GM18508 (cell line): ENCODE measurements at regions not wholly inside any gene's neighbourhood (a gene's known extent, or its start where the extent isn't known, plus 50 kb on each side); places are given as distances from the start of the nearest gene placed in this dataset.

Experiments
- ATAC-seq: cut with Tn5 transposase; IDR thresholded peaks from one replicate; pipeline ENCODE4 v1.9.1; 2021; ENCODE audit warnings: moderate number of reproducible peaks; ENCODE audit not compliant: insufficient read depth, unreplicated experiment

- no peak for ATAC-seq
These were observed 96.4 kb upstream of the SOX5 start for GRCh38 chr12:24045816-24046257.

GRCh38 chr12:24044941-24045703 is 95.7 kb upstream of the SOX5 start:
- ATAC-seq, result no peak

- ATAC-seq, result no peak
These were observed 93.2 kb upstream of the SOX5 start for GRCh38 chr12:24042651-24043050.

- ATAC-seq, result no peak
These were observed 89.6 kb upstream of the SOX5 start for GRCh38 chr12:24039113-24039525.

GRCh38 chr12:24038211-24038997 is 88.9 kb upstream of the SOX5 start:
- ATAC-seq, result no peak

GRCh38 chr12:24036438-24037216 is 87.2 kb upstream of the SOX5 start:
- no peak for ATAC-seq

- no peak for ATAC-seq
These were observed 85.4 kb upstream of the SOX5 start for GRCh38 chr12:24034894-24035293.

GRCh38 chr12:24034160-24034559 is 84.7 kb upstream of the SOX5 start:
- ATAC-seq, result no peak

GRCh38 chr12:24027352-24027751 is 77.9 kb upstream of the SOX5 start:
- ATAC-seq, result no peak

- ATAC-seq, result no peak
These were observed 75.8 kb upstream of the SOX5 start for GRCh38 chr12:24025153-24025798.

GRCh38 chr12:24023081-24023480 is 73.6 kb upstream of the SOX5 start:
- no peak for ATAC-seq

- no peak for ATAC-seq
These were observed 71.7 kb upstream of the SOX5 start for GRCh38 chr12:24021164-24021502.

GRCh38 chr12:24020397-24021163 is 71.1 kb upstream of the SOX5 start:
- ATAC-seq, result no peak

GRCh38 chr12:24015833-24016160 is 66.3 kb upstream of the SOX5 start:
- ATAC-seq, result no peak

GRCh38 chr12:24014915-24015832 is 65.7 kb upstream of the SOX5 start:
- ATAC-seq, result no peak

- ATAC-seq, result no peak
These were observed 64.8 kb upstream of the SOX5 start for GRCh38 chr12:24014240-24014639.

GRCh38 chr12:24012528-24012927 is 63.1 kb upstream of the SOX5 start:
- ATAC-seq, result no peak

- no peak for ATAC-seq
These were observed 62.5 kb upstream of the SOX5 start for GRCh38 chr12:24011927-24012507.

- ATAC-seq, result no peak
These were observed 58.7 kb upstream of the SOX5 start for GRCh38 chr12:24008166-24008565.
